HG02943 (cell line): ENCODE measurements at regions not wholly inside any gene's neighbourhood (a gene's known extent, or its start where the extent isn't known, plus 50 kb on each side); places are given as distances from the start of the nearest gene placed in this dataset.

Source experiments
- ATAC-seq: cut with Tn5 transposase; IDR thresholded peaks from one replicate; pipeline ENCODE4 v1.9.1; 2021; ENCODE audit warnings: mild to moderate bottlenecking, low read depth, moderate library complexity; ENCODE audit not compliant: unreplicated experiment

DNA sequence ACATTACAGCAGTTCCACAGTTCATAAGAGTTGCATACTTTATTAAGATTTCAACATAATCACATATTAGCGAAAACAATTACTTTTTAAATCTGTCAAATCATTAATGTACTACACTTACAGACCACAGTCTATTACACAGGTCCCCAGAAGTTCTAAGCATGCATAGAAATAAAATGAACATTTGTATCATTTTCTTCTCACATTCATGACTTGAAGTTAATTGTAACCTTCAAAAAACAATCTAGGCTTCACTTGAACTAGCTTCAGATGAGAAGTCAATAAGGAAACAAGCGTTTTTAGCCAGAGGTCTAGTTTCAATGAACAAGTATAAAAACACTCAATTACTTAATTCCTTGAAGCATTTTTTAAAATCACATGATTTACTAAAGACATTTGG, 238.3 kb downstream of the HACE1 start:
- ATAC-seq = no peak

DNA sequence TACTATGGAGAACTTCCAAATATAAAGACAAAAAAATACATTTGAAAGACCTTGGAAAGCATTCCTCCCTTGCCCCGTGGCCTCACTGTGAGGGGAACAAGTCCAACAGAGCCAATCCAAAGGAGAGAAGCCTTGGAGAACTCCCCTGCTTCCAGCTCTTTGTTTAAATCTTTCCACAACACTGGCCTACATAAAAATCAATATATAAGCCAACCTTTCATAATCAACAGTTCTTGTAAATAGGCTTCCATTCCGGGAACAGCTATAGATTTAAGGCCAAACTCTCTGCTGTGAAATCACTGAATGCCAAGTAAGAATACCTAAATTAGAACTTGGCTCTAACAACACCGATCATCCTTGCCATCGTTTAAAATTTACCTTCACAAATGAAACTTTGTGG, 242.1 kb downstream of the HACE1 start:
- ATAC-seq = no peak

DNA sequence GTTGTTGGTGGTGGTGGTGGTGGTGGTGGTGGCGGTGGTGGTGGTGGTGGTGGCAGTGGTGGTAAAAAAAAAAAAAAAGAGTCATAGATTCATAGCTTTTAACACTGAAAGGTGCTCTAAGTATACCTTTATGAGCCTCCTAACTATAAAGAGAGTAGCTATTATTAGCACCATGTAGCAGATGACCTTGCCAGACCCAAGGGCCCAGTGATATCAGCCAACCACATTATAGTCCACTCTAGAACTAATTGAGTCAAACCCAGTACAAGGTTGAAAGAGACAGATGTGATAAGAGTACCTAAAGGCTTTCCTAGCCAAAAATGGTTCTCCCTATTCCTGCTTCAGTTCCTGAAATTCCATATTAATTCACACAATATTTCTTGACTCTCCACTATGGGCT, 245.3 kb downstream of the HACE1 start:
- ATAC-seq = no peak

DNA sequence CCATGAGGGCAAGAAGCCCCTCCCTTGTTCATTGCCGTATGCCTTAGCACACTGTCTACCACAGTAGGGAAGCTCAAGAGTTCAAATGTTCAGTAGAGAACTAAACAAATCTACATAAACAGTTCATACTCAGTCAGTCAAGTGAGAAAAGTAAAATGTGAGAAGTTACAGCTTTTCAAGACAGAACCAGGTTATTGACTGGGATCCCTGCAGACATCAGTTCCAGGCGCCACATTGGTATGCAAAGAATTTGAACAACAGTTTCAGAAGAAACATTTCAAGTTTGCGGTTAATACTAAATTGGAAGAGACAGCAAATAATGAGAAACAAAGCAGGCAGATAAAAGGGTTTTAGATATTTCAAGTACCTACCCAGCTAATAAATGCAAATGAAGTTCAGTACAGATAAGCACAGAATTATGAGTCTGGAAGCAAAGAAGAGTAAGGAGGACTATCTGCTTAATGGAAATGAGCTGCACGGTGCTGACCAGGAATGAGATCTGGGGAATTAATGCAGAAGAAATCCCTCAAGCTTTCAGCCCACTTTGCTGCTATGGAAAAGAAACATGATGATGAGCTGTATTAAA, 246.2 kb downstream of the HACE1 start:
- ATAC-seq = no peak

DNA sequence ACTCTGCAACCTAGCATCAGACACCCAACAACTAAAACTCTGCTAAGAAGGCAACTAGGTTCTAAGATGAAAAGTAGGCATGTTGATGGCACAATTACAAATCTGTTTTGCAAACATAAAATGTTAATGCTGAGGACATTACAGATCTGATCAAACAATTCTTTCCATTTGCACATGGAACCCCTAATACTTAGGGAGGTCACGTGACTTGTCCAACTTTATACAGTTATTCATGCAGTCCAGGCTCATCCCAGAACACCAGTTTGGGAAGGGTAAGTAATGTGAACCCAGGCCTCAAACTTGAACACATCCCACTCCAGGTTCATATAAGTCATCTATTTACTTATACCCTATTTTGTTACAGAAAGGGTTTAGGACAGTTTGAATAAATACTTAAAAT, 247.2 kb downstream of the HACE1 start:
- ATAC-seq = no peak

DNA sequence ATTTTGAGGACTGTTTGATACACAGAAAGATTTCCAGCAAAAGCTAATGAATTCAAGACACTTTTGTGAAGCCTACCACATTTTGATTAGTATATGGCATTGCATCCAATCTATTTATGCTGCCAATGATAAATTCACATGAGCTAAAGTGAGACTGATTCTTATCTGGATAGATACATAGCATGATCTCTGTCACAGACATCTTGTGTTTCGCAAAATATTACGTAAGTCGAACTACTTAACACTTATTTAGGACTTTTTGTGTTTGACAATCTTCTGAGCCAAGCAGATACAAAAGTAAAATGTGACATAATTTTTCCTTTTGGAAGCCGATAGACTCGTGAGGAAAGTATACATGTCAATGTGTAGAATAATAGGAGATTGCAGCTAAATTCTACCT, 251.6 kb downstream of the HACE1 start:
- ATAC-seq = no peak

DNA sequence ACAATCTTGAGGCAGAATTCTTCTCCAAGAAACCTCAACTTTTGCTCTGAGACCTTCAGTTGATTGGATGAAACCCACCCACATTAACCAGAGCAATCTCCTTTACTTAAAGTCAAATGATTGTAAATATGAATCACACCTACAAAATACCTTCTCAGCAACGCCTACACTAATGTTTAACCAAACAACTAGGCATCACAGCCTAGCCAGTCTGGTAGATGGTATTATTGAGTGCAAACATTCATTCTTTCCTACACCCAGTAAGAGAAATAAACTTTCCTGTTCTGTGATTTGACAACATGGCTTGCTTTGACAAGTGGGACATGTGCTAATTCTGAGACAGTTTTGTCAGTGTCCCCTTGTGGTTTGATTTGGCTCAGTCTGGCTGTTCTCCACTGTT, 252.2 kb downstream of the HACE1 start:
- ATAC-seq = no peak

DNA sequence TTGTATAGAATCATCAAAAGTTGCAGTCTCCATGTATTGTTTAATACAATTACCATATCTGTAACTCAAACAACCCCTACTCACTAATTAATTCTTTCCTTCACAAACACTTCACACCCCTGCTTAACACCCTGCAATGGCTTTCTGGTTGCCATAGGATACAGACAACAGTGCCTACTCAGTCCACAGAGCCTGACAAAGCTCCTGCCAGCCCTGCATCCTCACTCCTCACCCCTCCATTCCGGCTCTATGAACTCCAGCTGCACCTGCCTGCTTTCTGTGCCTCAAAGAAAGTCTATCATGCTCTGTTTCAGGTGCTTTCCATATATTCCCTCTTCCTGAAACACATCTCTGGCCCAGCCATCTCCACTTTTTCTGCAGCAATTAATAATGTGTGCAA, 253.4 kb downstream of the HACE1 start:
- no peak for ATAC-seq

DNA sequence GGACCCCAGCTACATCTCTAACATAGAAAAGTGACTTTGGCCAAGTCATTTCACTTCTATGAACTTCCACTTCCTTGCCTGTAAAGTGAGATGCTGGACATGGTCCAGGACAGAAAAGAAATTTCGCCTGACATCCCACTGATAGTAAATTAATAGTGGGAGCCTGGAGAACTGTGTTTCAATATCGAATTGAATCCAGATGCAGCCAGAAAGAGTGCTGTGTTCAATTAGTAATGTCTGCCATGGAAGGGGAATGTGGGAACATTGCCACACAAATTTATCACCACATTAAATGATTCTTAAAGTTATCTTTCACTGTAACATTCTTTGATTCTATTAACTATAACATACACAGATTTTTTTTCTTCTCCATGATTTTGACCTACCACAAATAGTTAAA, 255.0 kb downstream of the HACE1 start:
- ATAC-seq = no peak

DNA sequence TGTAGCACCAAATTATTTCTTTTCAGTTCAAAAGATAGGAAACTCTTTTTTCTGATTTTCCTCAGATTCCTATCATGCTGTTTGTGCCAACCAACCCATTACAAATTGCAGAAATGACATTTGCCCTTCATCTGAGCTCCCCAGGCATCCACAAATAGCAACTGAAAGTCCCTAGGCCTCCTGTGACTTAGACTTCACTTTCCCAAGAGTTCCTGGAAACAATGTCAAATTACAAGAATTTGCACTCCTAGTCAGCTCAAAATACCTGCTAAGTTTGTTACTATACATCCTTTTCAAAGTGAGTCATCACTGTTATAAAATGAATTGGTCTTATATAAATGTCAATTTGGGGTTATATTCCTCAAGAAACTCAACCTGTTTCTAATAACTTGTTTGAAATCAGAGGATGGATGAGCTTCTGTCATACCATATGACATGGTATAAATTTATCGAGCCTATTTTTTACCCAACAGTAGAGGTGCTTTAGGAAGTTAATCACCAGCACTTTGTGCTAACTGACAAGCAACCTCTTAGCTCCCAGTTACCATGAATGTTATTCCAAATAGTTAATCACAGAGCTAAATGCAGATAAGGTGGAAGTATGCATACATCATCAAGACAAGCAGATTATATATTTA, 256.5 kb downstream of the HACE1 start:
- ATAC-seq = no peak

DNA sequence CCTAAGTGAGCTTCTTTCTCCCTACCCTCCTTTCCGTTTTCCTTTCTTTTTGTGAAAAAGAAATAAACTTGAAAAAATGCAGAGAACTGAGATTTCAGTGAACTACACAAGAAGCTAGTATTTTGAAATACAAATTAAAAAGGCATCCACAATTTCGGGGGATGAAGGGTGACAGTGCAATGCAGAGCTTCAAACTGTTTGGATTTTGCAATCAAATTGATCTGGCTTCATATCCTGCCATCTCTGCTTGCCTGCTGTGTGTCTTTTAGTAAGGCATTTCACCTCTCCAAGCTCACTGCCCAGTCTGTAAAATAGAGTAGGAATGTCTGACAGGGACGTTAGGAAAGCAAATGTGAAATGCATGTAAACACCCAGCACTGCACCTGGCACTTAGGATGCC, 258.0 kb downstream of the HACE1 start:
- ATAC-seq = no peak

DNA sequence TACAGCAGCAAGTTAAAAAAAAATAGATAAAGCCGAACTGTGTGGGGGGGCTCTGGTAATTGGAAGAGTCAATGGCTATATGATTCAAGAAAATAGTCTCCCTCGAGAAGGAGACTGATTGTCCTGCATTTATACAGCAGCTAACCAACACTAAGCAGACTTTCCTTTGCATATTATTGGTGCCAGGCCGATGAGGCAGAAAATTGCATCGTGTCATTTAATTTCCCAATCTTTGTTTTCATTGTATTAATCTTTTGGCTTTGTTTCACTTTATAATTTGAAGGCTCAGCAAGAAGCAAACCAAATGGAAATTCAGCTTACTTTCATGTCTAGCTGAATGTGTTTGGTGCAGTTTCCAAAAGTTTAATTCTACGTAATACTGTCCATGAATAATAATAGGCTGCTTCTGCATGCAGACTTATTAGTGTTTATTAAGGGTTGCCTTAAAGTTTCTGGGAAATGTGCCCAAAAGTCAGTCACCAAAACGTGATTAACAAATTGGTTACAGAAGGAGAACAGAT, 258.5 kb downstream of the HACE1 start:
- no peak for ATAC-seq

DNA sequence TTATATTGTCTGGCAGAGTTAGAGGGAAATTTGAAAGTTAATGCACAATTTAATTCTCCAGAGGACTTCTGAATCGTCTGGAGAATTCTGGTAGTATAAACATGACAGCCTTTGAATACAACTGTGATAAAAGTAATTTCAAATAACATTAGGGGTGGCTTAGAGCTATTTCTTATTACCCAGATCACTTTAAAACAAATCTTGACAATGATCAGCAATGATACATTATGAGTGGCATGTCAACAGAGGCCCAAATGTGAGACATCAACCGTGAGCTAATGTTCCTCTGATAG, 259.1 kb downstream of the HACE1 start:
- ATAC-seq = no peak

DNA sequence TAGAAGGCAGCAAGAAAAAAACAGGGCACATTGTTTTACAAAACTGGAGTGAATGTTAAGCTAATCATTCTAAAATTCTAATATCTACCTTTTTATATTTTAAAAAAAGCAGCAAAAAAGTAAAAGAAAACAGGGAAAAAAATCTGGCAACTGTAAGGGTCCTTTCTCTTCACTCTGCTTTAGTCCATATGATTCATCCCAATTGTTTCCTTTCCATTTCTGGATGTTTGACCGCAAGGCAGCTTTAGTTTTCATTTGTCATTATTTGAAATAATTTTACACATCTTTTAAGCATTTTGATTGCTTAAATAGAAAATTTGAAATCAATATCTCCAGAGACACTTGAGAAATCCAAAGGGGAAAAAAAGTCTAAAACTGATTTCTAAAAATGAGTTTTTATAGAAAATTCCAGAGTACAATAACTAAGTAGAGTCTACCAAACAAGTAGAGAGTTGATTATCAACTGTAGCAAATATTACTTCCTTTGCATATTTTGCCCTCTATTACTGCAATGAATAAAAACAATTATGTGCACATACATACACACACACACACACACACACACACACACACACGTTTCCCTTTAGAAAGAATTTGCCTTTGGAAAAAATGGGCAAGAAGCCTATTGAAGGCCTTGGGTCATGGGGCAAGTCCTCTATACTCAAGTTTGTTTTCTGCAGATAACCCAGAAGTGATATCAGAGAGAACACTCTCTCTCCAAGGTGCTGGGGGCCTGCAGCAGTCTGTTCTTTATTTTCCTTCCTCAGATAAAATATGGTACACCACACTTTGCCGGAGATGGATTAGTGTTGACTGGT, 259.7 kb downstream of the HACE1 start:
- ATAC-seq = no peak

DNA sequence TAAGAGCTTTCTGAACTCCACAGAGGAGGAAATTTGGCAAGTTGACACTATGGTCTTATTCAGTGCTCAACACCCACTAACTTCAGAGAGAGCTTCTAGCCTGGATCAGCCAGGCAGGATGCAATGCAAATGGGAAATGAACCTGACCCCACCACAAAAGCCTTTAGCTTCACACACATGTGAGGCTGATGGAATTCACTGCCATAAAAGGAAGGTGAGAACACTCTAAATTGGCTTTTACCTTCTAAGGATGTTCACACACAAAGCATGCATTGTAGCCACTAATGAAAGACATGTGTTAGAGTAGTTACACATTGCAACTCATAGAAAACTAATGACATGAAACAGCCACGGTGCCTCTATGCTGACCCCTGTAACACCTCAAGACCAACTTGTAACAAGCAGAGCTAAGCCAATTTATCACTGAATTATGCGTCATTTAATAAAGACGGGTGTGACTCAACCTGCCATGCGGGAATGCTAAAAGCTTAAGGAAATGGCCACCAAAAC, 262.1 kb downstream of the HACE1 start:
- ATAC-seq = no peak

DNA sequence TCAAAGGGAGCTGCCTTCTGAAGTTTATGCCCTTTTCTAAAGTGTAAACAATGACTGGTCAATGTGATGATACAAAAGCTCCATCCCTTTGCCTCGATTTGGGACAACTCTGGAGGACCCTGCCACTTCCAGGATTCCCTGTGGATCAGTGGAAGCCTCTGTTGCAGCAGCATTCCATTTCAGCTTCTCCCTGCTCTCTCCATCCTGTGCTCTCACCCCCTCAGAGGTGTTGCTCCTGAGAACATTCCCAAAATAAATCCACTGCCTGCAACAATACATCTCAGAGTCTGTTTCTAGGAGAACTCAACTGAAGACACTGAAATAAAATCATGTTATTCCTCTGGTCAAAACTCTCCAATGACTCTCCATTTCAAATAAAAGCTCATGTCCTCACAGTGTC, 263.6 kb downstream of the HACE1 start:
- no peak for ATAC-seq

DNA sequence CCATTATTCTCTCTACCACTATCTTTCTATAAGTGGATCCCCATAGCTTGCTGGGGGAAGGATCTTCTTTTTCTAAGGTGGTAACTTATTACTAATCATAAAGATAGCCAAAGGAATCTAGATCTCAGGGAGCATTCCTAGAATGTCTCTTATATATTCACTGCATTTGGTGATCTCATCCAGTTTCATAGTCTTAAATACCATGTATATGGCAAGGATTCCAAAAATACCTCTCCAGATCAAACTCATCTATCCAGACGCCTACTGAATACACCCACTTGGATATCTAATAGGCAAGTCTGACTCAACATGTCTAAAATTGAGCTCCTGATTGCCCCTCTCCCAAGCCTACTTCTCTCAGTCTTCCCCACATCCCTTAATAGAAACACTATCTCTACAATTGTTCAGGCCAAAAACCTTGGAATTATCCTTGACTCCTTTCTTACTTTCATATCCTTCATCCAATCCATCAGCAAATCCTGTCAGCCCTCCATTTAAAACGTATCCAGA, 264.4 kb downstream of the HACE1 start:
- no peak for ATAC-seq

DNA sequence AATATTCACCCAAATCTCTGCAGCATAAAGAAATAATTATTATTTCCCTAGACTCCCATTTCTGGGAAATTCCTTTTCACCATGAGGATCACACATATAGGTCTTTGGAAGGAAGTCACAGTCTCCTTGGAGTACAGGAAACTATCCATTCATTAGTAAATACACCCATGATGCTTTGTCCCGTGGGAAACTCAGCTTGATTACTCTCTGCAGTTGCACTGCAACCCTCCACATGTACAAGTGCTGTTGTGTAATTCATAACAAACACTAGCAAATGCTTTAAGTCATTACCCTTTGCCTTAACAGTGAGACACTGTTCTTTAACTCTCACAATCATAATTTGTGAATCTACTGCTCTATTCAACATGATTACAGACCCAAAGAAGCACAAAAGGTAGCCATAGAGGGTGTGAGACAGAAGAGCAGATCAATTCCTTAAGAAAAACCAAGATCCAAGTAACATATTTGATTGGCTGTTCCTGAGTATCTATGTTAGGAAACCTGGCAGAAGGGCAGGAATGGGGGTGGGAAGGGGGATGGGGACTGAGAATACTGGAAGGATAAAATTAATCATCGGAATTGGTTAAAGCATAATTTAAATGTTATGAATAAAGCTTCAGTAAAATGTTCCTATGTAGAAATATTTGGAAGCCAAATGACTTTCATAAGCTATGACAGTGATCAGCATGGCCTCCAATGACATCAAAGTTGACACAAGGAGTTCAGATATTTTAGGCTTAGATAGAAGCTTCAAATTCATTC, 268.0 kb downstream of the HACE1 start:
- ATAC-seq = no peak

DNA sequence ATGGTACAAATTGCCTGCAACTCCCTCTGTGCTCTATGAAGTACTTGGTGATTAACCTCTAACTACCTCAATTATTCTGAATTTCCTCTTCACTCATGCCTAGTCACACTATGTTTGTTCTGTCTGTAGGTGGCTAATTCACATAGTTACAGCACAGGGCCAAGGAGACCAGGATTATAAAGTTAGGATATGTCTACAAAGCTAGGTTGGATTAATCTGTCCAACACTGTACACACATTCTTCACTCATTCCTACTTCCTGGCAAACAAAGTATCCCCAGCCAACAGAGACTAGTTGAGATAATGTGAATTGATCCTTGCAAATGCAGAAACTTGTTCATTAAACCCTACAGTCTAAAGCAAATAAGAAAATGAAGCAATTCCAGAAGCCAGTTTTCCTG, 269.8 kb downstream of the HACE1 start:
- ATAC-seq = no peak

DNA sequence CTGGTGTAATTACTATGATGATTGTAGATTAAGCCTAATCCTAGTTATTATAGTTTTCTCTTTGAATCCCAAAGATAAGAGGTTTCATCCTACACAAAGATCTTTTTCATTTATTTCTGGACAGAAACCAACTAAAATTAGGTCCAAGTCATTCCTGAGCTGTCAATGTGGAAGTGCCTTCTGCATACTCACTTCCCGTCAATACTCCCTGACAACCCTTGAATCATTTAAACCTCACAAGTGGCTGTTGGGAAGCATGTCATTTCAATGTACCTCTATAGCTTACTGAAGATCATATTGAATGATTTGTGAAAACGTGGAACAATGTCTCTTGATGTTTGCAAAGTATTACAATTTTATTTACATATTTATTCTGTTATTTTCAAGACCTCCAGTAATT, 274.1 kb downstream of the HACE1 start:
- no peak for ATAC-seq

DNA sequence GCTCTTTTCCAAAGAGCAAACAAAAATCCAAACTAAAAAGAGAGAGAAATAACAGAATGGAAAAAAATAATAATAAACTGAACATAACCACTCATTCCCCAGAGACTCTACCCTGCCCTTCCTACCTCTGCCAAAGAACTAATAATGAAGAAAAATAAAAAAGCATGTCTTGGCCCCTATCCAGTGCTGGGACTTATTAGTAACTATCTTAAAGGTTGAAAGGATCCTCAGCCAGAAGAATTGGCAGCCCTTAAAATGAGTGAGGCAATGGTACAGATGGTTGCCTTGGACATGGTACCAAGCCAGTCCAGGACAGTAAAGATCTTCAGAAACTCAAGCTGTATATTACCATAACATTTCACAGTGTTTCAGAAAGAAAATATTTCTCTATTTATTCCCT, 279.3 kb downstream of the HACE1 start:
- ATAC-seq = no peak
